GM18873 (cell line): ENCODE measurements at regions not wholly inside any gene's neighbourhood (a gene's known extent, or its start where the extent isn't known, plus 50 kb on each side); places are given as distances from the start of the nearest gene placed in this dataset.
"Not testable (repeated sequence)": the region's sequence is repeated elsewhere in the genome, so short reads cannot be mapped to it uniquely, and the experiment has no call there.

Experiments
- ATAC-seq: cut with Tn5 transposase; IDR thresholded peaks from one replicate; pipeline ENCODE4 v1.9.1; 2021; ENCODE audit warnings: mild to moderate bottlenecking, moderate library complexity, moderate number of reproducible peaks; ENCODE audit not compliant: unreplicated experiment, low FRiP score

DNA sequence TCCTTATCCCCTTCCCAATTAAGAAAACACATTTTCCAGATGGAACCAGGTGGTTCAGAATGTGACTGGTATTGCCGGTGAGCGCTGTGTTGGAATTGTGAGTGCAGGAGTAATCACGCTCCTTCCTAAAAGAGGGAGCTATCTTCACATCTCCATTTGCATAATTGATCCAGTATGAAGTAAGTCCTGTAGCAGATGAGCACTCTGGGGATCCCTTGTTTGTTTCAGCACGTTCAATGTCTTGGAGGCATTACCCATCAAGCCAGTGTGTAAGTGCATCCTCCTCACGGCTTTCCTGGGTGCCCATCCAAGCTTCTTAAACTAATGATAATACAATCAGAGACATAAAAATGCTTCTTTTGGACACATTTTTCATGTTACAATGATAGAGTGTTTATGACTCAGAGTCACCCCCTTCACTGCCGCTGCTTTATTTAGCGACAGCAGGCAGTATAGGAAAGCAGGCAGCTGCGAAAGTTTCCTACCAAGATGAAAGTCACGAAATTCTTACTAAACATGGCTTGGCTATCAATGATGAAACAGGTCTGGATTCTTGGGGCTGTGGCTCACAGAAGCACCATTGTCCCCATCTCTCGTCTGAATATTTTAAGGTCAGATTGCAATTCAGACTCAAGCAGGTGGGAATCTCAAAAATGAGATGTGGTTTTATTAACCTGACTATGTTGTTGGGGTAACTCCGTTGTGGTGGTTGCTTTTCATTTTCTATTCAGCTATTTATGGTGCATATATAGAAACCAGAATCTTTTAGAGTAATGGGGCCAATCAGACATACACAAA lies 346.3 kb upstream of the MDFIC2 start:
- ATAC-seq, result no peak

DNA sequence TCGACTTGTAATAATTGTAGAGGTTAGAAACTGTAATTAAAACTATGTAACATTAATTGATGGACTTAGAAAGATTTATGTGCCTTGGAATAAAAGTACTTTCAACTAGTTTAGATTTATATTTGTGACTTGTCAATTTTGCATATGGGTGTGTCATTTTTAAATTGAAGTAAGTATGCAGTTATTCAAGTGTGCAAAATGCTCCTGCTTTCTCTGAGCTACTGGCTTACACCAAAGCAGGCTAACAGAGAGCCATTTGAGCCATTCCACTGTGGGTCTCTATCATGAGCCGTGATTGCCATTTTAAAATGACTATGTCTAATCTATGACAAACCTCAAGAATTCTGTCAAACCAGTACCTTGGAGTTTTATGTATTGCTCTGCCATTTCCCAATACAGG lies 345.0 kb upstream of the MDFIC2 start:
- no peak for ATAC-seq

DNA sequence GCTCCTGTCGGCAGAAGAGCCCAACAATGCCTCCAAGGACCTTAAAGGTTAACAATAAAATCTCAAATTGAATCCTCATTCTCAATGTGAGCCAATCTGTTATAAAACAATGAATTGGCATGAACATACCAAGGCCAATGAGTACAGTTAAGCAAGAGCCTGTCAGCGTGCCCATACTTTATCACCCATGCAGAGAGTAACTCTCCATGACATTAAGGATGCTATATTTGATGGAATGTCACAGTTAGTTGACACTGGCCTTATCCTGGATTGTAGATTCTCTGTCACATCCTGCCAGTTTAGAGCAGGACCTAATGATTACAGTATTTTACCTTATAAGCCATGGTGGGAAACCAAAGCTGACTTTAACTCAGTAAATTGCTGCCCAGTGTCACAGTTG lies 335.4 kb upstream of the MDFIC2 start:
- ATAC-seq, result no peak

DNA sequence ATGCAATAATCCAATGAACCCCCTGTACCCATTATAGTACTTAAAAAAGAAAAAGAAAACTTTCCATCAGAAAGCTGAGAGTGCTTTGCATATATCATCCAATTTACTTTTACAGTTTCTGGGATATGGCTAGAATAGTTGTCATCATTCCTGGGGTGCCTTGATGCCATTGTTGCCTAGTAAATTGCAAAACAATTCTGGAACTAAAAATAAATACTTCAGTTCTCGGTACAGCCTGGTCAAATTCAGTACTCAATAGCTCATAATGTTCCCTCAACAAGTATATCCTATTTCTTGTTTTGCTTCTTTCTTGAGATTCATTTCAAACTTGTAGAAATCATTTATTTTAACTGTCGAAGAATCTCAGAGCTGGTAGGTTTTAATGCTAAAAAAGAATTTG lies 334.7 kb upstream of the MDFIC2 start:
- ATAC-seq, result no peak

DNA sequence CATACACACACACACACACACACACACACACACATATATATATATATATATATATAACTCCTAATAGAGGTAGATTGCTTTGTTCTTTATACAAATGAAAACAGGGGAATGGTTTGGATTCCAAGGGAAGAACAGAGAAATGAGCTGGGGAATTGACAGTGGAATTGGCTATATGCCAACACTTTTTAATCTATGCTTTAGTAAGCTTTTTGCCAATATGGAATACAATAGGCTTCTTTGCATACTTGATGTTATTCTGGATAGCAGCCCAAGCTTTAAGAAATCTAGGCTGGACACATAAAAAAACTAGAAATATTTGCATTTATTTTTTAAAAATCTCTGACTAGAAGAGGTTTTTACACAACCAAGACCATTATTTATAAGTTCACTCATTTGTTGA lies 334.2 kb upstream of the MDFIC2 start:
- no peak for ATAC-seq

DNA sequence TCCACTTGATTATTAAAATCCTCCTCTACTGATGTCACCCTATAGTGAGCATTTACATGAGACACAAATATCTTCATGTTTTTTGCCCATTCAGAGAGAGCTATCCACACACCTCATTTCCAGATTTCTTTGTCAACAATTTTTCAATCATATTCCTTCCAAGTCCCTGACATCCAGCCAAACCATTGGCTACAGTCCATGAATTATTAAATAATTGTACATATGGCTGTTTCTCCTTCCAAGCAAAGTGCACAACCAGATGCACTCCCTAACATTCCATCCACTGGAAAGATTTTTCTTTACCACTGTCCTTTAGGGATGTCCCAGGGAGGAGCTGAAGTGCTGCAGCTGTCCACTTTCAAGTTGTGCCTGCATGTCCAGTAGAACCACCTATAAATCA lies 328.0 kb upstream of the MDFIC2 start:
- ATAC-seq, result no peak

DNA sequence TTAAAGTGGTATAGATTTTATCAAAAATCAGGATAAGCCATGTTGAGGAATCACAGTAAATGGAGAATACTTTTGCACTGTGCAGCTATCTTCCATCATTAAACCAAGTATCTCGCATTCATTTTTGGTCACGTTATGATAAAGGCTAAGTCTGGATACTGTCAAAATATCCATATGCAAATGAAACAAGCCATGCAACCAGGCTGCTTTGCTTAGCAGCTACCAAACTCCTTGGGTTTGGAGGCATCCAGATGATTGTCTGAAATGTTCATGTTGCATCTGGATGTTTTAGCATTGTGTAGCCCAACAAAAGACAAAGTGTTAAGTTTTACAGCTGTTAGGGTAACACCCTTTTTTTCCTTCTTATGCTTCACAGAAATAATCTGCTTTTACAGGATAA lies 322.9 kb upstream of the MDFIC2 start:
- no peak for ATAC-seq

DNA sequence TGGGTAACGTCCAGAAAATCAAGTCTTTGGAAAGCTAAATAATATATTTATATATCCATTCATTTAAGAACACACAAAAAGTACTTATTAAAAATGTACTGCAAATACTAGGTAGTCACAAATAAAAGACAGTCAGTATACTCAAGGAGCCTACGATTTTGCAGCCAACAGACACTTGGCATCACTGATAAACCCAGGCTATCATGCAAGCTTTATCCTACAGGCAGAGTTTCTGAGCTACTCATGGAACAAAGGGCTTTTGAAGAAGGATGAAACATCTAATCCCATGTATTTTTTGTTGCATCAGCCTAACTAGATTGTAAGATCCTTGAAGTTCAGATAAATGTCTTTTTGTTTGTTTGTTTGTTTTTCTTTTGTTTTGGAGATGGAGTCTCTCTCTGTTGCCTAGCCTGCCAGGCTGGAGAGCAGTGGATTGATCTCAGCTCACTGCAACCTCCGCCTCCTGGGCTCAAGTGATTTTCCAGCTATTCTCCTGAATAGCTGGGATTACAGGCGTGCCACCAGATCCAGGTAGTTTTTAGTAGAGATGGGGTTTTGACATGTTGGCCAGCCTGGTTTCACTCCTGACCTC lies 319.4 kb upstream of the MDFIC2 start:
- no peak for ATAC-seq

DNA sequence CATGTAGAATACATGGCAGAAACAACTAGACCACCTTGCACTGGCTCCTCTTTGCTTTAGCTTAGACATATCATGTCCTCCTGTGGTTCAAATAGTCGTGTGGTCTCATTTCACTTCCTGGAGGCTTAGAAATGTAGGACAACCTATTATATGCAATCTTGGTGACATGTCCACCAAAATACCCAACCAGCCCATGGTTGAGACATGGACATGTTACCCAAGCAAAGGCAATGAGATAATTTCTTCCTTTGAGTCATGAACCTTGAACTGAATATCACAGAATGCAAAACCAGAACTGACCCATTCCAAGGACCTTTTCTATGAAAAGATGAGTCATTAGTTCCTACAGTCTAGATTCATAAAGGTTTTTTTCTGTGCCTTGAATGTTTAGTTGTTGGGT lies 309.0 kb upstream of the MDFIC2 start:
- ATAC-seq, result no peak

DNA sequence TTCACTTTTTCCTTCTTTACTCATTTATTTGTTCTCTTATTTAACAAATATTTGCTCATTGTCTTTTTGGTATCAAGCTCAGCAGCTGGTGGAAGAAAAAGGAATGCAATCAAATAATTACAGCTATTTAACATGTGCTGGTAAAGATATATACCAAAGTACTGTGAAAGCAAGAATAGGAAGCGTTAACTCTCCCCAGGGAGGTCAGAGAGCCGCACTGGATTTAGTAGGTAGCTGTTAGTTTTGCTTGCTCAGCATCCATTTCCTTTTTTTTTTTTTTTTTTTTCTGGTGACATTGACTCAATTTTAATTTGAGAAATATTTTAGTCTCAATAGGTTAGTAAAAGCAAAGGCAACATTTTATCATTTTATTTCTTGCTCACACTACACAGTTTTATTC lies 308.5 kb upstream of the MDFIC2 start:
- no peak for ATAC-seq

DNA sequence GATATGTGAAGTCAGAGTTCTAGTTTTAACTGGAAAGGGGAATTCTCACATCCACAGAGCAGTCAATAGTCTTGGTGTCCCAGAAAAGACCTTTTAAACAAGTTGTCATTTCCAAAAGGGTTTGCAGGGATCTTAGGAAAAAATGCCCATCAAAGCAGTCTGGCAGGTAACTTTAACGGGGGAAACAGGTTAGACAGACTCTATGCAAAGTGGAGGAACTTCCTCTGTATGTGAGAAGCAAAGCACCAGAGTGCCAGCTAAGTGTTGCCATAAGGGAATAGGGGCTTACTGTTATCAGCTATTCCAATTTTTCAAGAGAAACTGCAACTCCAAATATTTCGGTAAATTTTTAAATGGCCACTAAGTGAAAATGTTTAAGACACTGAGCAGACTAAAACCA lies 307.9 kb upstream of the MDFIC2 start:
- ATAC-seq, result no peak

DNA sequence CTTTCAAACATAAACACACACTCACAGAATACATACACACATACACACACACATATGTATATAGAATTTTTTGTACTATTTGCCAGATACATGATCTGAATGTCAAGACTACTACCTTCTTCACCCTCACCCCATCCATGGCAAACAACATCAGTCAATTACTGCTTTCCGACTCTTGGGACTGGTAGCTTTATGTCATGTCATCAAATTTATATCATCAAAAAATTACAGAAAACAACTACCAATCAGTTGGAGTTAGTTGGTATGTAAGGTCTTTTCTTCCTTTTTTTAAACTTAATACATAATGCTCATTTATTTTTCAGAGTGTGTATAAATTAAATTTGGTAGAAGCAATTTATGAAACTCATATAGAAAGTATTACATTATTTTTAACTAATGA lies 305.7 kb upstream of the MDFIC2 start:
- no peak for ATAC-seq

DNA sequence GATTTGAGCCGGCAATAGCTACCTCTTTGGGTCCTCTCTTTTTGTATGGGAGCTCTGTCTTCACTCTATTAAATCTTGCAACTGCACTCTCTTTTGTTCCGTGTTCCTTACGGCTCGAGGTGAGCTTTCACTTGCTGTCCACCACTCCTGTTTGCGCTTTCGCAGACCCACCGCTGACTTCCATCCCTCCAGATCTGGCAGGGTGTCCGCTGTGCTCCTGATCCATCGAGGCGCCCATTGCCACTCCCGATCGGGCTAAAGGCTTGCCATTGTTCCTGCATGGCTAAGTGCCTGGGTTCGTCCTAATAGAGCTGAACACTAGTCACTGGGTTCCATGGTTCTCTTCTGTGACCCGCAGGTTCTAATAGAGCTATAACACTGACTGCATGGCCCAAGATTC lies 304.9 kb upstream of the MDFIC2 start:
- ATAC-seq, result not testable (repeated sequence)

DNA sequence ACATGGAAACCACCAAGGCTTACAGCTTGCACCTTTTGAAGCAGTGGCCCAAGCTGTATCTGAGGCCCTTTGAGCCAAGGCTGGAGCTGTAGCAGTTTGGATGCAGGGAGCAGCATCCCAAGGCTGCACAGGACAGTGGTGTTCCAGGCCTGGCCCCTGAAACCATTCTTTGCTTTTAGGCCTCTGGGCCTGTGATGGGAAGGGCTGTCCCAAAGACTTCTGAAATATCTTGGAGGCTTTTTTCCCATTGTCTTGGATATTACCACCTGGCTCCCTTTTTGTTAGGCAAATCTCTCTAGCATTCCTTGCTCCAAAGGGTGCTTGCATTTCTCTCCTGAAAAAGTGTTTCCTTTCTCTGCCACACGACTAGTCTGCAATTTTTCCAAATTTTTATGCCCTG lies 302.8 kb upstream of the MDFIC2 start:
- no peak for ATAC-seq

DNA sequence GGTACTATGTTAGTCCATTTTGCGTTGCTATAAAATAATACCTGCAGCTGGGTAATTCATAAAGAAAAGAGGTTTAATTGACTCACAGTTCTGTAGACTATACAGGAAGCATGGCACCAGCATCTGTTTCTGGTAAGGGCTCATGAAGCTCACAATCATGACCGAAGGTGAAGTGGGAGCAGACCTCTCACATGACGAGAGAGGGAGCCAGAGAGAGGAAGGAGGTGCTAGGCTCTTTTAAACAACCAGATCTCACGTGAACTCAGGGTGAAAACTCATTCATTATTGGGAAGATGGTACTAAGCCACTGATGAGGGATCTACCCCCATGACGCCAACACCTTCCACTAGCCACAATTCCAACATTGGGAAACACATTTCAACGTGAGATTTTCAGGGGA lies 301.7 kb upstream of the MDFIC2 start:
- no peak for ATAC-seq

DNA sequence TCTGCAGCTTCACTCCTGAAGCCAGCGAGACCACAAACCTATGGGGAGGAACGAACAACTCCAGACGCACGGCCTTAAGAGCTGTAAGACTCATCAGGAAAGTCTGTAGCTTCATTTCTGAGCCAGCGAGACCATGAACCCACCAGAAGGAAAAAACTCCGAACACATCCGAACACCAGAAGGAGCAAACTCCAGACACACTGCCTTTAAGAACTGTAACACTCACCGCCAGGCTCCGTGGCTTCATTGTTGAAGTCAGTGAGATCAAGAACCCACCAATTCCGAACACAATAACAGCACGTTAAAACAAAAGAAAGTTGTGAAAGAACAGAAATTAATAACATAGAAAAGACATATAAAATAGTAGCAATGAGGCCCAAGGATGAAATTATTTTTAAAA lies 300.5 kb upstream of the MDFIC2 start:
- ATAC-seq, result no peak

DNA sequence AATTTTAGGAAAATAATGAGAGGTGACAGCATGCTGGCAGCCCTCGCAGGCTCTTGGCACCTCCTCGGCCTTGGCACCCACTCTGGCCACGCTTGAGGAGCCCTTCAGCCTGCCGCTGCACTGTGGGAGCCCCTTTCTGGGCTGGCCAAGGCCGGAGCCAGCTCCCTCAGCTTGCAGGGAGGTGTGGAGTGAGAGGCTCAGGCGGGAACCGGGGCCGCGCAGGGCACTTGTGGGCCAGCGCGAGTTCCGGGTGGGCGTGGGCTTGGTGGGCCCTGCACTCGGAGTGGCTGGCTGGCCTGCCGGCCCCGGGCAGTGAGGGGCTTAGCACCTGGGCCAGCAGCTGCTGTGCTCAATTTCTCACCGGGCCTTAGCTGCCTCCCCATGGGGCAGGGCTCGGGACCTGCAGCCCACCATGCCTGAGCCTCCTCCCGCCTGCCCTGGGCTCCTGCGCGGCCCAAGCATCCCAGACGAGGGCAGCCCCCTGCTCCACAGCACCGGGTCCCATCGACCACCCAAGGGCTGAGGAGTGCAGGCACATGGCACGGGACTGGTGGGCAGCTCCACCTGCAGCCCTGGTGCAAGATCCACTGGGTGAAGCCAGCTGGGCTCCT lies 299.3 kb upstream of the MDFIC2 start:
- not testable (repeated sequence) for ATAC-seq

DNA sequence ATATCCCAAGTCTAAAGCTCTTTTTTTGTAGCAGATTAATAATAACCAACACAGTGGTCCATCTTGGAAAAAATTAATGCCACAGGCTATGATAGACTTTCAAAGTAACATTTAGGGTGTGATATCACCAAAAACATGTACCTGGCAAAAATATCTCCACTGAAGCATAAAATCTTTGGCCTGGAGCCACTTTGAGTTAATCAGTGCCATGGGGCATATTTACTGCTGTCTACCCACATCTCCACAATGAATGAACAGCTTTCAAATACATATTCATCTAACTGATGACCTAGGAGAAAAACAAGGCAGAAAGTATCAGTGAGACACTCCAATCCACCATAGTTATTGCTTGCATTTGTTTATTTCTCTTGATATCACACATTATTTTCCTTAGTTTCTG lies 296.0 kb upstream of the MDFIC2 start:
- no peak for ATAC-seq

DNA sequence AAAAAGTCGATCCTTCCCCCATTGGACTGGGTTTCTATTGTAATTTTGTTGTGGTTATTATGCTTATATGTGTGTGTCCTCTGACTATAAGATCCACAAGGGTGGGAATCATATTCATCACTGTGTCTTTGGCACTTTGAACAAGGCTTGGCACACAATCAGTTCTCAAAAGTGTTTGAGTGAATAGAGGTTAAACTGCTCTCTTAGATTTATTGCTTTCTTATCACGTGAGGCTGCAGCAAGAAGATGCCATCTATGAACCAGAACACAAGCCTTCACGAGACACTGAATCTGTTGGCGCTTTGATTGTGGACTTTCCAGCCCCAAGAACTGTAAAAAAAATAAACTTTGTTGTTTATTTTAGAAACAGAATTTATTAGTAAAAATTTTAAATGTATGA lies 295.0 kb upstream of the MDFIC2 start:
- ATAC-seq, result no peak

DNA sequence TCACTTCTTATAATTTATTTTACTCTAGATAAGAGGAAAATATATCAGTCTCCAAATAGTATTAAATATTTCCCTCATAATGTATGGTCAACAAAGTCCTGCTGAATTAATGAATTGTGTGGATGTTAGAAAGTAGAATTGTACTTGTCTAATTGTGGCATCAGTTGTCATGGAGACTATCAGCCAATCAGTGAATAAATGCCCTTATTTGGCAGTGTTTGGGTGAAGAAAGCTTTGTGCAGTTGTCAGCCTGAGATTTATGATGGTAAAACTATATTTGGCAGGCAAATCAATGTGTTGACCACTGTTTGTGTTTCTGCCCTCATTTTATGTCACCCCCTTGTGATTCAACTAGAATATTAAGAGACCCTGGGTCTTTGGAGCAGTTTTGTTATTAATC lies 293.6 kb upstream of the MDFIC2 start:
- no peak for ATAC-seq

DNA sequence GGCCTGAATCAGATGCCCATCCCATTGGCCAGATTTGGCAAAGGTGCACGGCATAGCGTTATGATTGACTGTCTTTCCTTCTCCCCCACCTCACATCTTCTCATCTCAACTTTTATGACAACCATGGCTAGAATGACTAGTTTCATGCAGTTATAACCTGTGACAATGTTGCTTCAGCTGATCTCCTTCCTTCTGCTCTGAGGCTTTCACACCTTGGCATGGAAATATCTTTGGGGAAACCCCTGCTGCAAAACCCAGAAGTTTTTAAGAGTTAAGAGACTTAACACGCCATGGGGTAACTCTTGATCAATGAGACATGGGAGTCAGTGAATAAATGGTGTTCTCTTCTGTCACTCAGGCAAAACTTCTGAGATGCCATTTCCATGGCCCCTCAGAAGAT lies 290.7 kb upstream of the MDFIC2 start:
- ATAC-seq, result no peak

DNA sequence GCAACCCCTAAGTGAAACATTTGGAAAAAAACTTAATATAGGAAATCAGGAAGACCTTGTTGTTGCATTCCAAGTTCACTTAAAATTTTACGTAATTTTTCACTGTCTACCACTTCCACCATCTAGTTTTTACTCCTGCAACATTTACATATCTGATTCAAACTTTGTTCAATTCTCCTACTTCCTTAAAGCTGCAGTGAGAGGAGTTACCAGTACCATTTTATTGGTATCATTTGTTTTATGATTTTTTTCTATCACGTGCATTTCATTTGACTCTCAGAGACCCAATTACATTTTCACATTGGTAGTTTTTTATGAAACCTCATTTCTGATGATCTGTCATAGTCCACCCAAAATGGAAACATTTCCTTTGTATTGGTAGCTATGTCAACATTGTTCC lies 284.9 kb upstream of the MDFIC2 start:
- ATAC-seq, result no peak
